ENCODE measurements at regions not wholly inside any gene's neighbourhood (a gene's known extent, or its start where the extent isn't known, plus 50 kb on each side); places are given as distances from the start of the nearest gene placed in this dataset.

DNA sequence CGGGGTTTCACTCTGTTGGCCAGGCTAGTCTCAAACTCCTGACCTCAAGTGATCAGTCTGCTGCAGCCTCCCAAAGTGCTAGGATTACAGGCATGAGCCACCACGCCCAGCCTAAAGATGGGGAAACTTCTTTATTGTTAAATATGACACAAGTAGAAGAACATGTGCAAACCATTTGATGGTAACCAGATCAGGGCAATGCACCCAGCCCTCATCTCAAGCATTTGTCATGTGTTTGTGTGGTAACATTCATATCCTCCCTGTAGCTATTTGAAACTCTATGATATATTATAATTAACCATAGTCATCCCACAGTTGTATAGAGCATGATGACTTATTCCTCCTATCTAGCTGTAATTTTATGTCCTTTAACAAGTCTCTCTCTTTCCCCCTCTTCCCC is 119.5 kb upstream of the TMPRSS2 start:
- no peak for TF ChIP-seq GATA2 (IDR thresholded peaks at IDR 0.05; ENCODE audit: low read depth, low read length)
- no peak for TF ChIP-seq GATA3 (IDR thresholded peaks at IDR 0.05; ENCODE audit: low read depth, low read length)
